Aorta (tissue), 5 donors: ENCODE measurements at regions not wholly inside any gene's neighbourhood (a gene's known extent, or its start where the extent isn't known, plus 50 kb on each side); places are given as distances from the start of the nearest gene placed in this dataset.

ENCODE experiments used
- ATAC-seq: fragments of 200-7000 bp; cut with Tn5 transposase; one replicate; pipeline ENCODE4 v1.9.1; 2022; ENCODE audit warnings: moderate library complexity; ENCODE audit not compliant: low FRiP score
- DNase-seq, 2 donors: peaks; one replicate each; pipeline ENCODE4 v3.0.0-alpha.2; 2020
- H3K27ac ChIP-seq, 2 donors: one replicate each; pipeline ENCODE4 v1.5.1; 2013; ENCODE audit warnings: low read length in 2 of 2, mild to moderate bottlenecking in 2 of 2, moderate library complexity in 2 of 2, control low read depth in 1 of 2, inconsistent platforms in 1 of 2, low read depth in 1 of 2
- H3K27me3 ChIP-seq, 2 donors: one replicate each; pipeline ENCODE4 v1.6.1; 2013; ENCODE audit warnings: control low read depth in 1 of 2, low read length in 1 of 2, mild to moderate bottlenecking in 1 of 2, moderate library complexity in 1 of 2; ENCODE audit not compliant: insufficient read depth in 2 of 2, control insufficient read depth in 1 of 2
- H3K36me3 ChIP-seq, 2 donors: one replicate each; pipeline ENCODE4 v1.6.1; 2013; ENCODE audit warnings: control low read depth in 1 of 2, low read length in 1 of 2, mild to moderate bottlenecking in 1 of 2; ENCODE audit not compliant: insufficient read depth in 2 of 2, control insufficient read depth in 1 of 2
- H3K4me1 ChIP-seq, 2 donors: one replicate each; pipeline ENCODE4 v1.6.1; 2013; ENCODE audit warnings: low read length in 2 of 2, control low read depth in 1 of 2, mild to moderate bottlenecking in 1 of 2, moderate library complexity in 1 of 2; ENCODE audit not compliant: insufficient read depth in 2 of 2, control insufficient read depth in 1 of 2
- H3K4me3 ChIP-seq, 2 donors: one replicate each; pipeline ENCODE4 v1.5.1; 2013; ENCODE audit warnings: low read length in 2 of 2, control low read depth in 1 of 2, mild to moderate bottlenecking in 1 of 2
- H3K9me3 ChIP-seq: one replicate; pipeline ENCODE4 v1.6.1; 2013; ENCODE audit warnings: mild to moderate bottlenecking, low read length; ENCODE audit not compliant: control insufficient read depth
- whole genome bisulfite sequencing, 2 donors: extraction: QIAGEN DNeasy Blood & Tissue Kit; methylation state at CpG; one replicate each; pipeline ENCODE4 v1.1.7; 2013; 5-methylcytosine and 5-hydroxymethylcytosine counted together
- intact Hi-C, 2 donors: fragments of 100-400 bp; cut with DNase I; formaldehyde crosslinking; loops; one replicate each; pipeline versions ENCODE4 v1.14.2 to v1.15.0; 2022
- donor health status: healthy with polysubstance abuse.
- donor health status: Bipolar disorder and iron deficiency.
- donor health status: DM: no; HTN: no; CAD: no.
- donor health status: DM: no; HTN: no; CAD: no.
- donor health status: DM: yes; HTN: yes; CAD: no.

GRCh38 chr10:124229989-124230634, 136.7 kb upstream of the CHST15 start:
- Histone ChIP-seq H3K9me3 (no peaks in the 10 kb centered on the region), H3K4me1 (peaks cover 0 to 9% of the 10 kb centered on the region in 2 donors), H3K4me3 (no peak overlapping the region), H3K36me3 (no peaks in the 10 kb centered on the region), H3K27me3 (no peaks in the 10 kb centered on the region), H3K27ac (no peak overlapping the region)
- DNase-seq (no peak), ATAC-seq (no peak)
- WGBS, 2 donors: 86% methylated on average over 15 of the region's 15 CpGs
- intact Hi-C loops: loop anchor here (10.0 kb wide), 2 partner anchors 135 to 205 kb away; partner anchors contain the start of gene CHST15 (in 1 of the 2)

DNA sequence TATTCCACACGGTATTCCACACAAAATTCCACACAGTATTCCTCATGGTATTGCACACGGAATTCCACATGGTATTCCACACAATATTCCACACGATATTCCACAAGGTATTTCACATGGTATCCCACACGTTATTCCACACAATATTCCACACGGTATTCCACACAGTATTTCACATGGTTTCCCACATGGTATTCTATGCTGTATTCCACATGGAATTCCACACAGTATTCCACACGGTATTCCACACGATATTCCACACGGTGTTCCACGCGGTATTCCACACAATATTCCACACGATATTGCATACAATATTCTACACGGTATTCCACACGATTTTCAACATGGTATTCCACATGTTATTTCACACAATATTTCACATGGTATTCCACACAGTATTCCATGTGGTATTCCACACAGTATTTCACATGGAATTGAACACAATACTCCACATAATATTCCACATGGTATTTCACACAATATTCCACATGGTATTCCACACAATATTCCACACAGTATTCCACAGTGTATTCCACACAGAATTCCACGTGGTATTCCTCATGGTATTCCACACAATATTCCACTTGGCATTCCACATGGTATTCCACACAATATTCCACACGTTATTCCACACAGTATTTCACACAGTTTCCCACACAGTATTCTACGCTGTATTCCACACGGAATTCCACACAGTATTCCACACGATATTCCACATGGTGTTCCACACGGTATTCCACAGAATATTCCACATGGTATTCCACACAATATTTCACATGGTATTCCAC, 136.0 kb upstream of the CHST15 start:
- ATAC-seq: no peak
- no peaks in the 10 kb centered on the region for H3K27me3 ChIP-seq
- 91 to 93% methylated on average over 19 of the region's 19 CpGs for WGBS, 2 donors
- no peak for DNase-seq
- no peaks in the 10 kb centered on the region for H3K36me3 ChIP-seq
- no peaks in the 10 kb centered on the region for H3K9me3 ChIP-seq
- no peak overlapping the region for H3K27ac ChIP-seq
- H3K4me3 ChIP-seq: no peak overlapping the region
- peaks cover 0 to 9% of the 10 kb centered on the region in 2 donors for H3K4me1 ChIP-seq
- intact Hi-C loops: loop anchor here (10.0 kb wide), 2 partner anchors 135 to 205 kb away; partner anchors contain the start of gene CHST15 (in 1 of the 2)

DNA sequence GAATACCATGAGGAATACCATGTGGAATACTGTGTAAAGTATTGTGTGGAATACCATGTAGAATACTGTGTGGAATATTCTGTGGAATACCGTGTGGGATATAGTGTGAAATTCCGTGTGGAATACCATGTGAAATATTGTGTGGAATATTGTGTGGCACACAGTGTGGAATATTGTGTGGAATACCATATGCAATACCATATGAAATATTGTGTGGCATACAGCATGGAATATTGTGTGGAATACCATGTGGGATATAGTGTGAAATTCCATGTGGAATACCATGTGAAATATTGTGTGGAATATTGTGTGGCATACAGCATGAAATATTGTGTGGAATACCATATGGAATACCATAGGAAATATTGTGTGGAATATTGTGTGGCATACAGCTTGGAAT, 135.1 kb upstream of the CHST15 start:
- intact Hi-C loops: loop anchor here (10.0 kb wide), 2 partner anchors 134 to 204 kb away; partner anchors contain the start of gene CHST15 (in 1 of the 2)
- Histone ChIP-seq H3K4me3 (no peak overlapping the region), H3K9me3 (no peaks in the 10 kb centered on the region), H3K27me3 (no peaks in the 10 kb centered on the region), H3K4me1 (peaks cover 0 to 9% of the 10 kb centered on the region in 2 donors), H3K36me3 (no peaks in the 10 kb centered on the region), H3K27ac (no peak overlapping the region)
- WGBS, 2 donors: 88 to 92% methylated on average over 2 of the region's 2 CpGs
- no peak for DNase-seq
- ATAC-seq: no peak

DNA sequence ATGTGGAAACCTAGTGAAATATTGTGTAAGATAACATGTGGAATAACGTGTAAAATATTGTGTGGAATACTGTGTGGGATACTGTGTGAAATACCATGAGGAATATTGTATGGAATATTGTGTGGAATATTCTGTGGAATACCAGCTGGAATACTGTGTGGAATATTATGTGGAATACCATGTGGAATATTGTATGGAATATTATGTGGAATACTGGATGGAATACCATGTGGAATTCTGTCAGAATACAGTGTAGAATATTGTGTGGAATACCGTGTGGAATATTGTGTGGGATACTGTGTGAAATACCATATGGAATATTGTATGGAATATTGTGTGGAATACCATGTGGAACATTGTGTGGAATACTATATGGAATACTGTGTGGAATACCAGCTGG, 134.6 kb upstream of the CHST15 start:
- Histone ChIP-seq H3K4me3 (no peak overlapping the region), H3K9me3 (no peaks in the 10 kb centered on the region), H3K27ac (no peak overlapping the region), H3K27me3 (no peaks in the 10 kb centered on the region), H3K4me1 (peaks cover 0 to 9% of the 10 kb centered on the region in 2 donors), H3K36me3 (no peaks in the 10 kb centered on the region)
- intact Hi-C loops: loop anchor here (10.0 kb wide), 2 partner anchors 133 to 203 kb away; partner anchors contain the start of gene CHST15 (in 1 of the 2)
- ATAC-seq (no peak), DNase-seq (no peak)
- 77 to 91% methylated on average over 2 of the region's 2 CpGs for WGBS, 2 donors

DNA sequence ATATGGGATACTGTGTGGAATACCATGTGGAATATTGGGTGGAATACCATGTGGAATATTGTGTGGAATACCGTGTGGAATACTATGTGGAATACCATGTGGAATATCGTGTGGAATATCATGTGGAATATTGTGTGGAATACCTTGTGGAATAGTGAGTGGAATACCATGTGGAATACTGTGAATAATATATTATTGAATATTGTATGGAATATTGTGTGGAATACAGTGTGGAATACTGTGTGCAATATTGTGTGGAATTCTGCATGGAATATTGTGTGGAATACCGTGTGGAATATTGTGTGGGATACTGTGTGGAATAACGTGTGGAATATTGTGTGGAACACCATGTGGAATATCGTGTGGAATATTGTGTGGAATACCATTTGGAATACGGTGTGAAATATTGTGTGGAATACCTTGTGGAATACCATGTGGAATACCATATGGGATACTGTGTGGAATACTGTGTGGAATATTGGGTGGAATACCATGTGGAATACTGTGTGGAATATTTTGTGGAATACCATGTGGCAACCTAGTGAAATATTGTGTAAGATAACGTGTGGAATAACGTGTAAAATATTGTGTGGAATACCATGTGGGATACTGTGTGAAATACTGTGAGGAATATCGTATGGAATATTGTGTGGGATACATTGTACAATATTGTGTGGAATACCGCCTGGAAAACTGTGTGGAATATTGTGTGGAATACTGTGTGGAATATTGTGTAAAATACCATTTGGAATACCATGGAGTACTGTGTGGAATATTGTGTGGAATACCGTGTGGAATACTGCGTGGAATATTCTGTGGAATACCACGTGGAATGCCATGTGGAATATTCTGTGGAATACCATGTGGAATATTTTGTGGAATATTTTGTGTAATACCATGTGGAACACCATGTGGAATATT, 133.9 kb upstream of the CHST15 start:
- no peaks in the 10 kb centered on the region for H3K36me3 ChIP-seq
- no peak overlapping the region for H3K27ac ChIP-seq
- H3K4me3 ChIP-seq: no peak overlapping the region
- peaks cover 0 to 9% of the 10 kb centered on the region in 2 donors for H3K4me1 ChIP-seq
- ATAC-seq: no peak
- no peak for DNase-seq
- H3K27me3 ChIP-seq: no peaks in the 10 kb centered on the region
- intact Hi-C loops: loop anchor here (10.0 kb wide), 2 partner anchors 133 to 203 kb away; partner anchors contain the start of gene CHST15 (in 1 of the 2)
- 77 to 80% methylated on average over 13 of the region's 13 CpGs for WGBS, 2 donors
- H3K9me3 ChIP-seq: no peaks in the 10 kb centered on the region

DNA sequence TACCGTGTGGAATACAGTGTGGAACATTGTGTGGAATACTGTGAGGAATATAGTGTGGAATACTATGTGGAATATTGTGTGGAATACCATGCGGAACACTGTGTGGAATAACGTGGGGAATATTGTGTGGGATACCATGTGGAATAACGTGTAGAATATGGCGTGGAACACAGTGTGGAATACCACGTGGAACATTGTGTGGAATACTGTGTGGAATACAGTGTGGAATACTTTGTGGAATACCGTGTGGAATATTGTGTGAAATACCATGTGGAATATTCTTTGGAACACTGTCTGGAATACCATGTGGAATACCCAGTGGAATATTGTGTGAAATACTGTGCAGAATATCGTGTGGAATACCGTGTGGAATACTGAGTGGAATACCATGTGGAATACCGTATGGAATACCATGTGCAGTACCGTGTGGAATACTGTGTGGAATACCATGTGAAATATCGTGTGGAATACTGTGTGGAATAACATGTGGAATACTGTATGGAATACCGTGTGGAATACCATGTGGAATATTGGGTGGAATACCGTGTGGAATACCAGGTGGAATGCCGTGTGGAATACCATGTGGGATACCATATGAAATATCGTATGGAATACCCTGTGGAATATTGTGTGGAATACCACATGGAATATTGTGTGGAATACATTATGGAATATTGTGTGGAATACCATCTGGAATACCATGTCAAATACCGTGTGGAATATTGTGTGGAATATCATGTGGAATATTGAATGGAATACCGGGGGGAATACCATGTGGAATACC, 133.1 kb upstream of the CHST15 start:
- intact Hi-C loops: loop anchor here (10.0 kb wide), 2 partner anchors 132 to 202 kb away; partner anchors contain the start of gene CHST15 (in 1 of the 2)
- DNase-seq (no peak), ATAC-seq (no peak)
- WGBS, 2 donors: 93 to 94% methylated on average over 18 of the region's 18 CpGs
- Histone ChIP-seq H3K9me3 (no peaks in the 10 kb centered on the region), H3K4me3 (no peak overlapping the region), H3K27me3 (no peaks in the 10 kb centered on the region), H3K4me1 (peaks cover 0 to 9% of the 10 kb centered on the region in 2 donors), H3K27ac (peak overlapping the region in 1 of 2 donors; percentile 96), H3K36me3 (no peaks in the 10 kb centered on the region)

GRCh38 chr10:124225467-124226270, 132.3 kb upstream of the CHST15 start:
- no peaks in the 10 kb centered on the region for H3K27me3 ChIP-seq
- H3K27ac ChIP-seq: peak overlapping the region; percentile 53 to 96
- intact Hi-C loops: loop anchor here (10.0 kb wide), 2 partner anchors 131 to 201 kb away; partner anchors contain the start of gene CHST15 (in 1 of the 2)
- no peaks in the 10 kb centered on the region for H3K36me3 ChIP-seq
- H3K4me1 ChIP-seq: peaks cover 0 to 9% of the 10 kb centered on the region in 2 donors
- no peak overlapping the region for H3K4me3 ChIP-seq
- DNase-seq (peak in 1 of 2 donors; percentile 59), ATAC-seq (peak; percentile 21)
- 65 to 69% methylated on average over 15 of the region's 15 CpGs for WGBS, 2 donors
- H3K9me3 ChIP-seq: no peaks in the 10 kb centered on the region
